Stimulated activated naive CD8-positive, alpha-beta T cell treated with anti-CD3 and anti-CD28 coated beads, Interleukin-15, amount 100 ng/mL, for 72 hours (primary cell): ENCODE measurements at regions not wholly inside any gene's neighbourhood (a gene's known extent, or its start where the extent isn't known, plus 50 kb on each side); places are given as distances from the start of the nearest gene placed in this dataset.

Experiments used
- ATAC-seq: fragments of 150-1000 bp; cut with Tn5 transposase; 2 replicates; pipeline ENCODE4 v1.10.0; 2021; ENCODE audit warnings: mild to moderate bottlenecking, moderate library complexity
- DNase-seq, 2 donors: peaks; one replicate each; pipeline ENCODE4 v3.0.0; 2021 to 2022
- H3K27ac Mint-ChIP-seq, 2 donors: one replicate each; pipeline ENCODE4 v1.8.0; 2022; ENCODE audit warnings: mild to moderate bottlenecking in 2 of 2, mixed read lengths in 2 of 2, moderate library complexity in 2 of 2
- H3K27me3 Mint-ChIP-seq: one replicate; pipeline ENCODE4 v1.8.0; 2022; ENCODE audit warnings: mixed read lengths
- H3K4me1 Mint-ChIP-seq: one replicate; pipeline ENCODE4 v1.8.0; 2022; ENCODE audit warnings: mild to moderate bottlenecking, mixed read lengths
- H3K4me3 Mint-ChIP-seq, 2 donors: one replicate each; pipeline ENCODE4 v1.8.0; 2022; ENCODE audit warnings: mild to moderate bottlenecking in 2 of 2, mixed read lengths in 2 of 2, moderate library complexity in 1 of 2
- H3K9me3 Mint-ChIP-seq, 2 donors: one replicate each; pipeline ENCODE4 v1.8.0; 2022; ENCODE audit warnings: mixed read lengths in 2 of 2

DNA sequence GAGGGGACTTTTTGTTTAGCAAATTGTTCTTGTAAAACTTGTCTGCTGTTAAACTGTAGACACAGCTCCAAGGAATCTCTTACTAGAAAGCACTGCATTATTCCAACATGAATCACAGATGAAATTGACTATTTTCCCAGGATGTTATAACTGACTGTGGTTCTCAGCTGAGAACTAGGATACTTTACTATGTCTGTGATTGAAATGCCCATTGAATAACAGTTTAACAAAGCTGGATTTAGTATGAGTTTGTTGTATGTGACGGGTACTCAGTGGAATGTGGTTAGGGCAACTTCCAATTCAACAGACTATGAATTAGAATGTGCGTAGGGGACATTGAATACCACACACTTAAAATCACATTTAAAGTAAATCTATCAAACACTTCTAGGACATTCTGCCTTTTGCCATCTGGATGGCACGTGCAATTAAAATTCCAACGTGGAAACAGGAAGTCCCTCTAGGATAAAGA lies 193.4 kb upstream of the PREP start:
- H3K27ac Mint-ChIP-seq: no peak overlapping the region
- H3K4me3 Mint-ChIP-seq: no peak overlapping the region
- H3K27me3 Mint-ChIP-seq: peaks cover 8% of the 10 kb centered on the region
- H3K4me1 Mint-ChIP-seq: peaks cover 18% of the 10 kb centered on the region
- no peak for ATAC-seq
- H3K9me3 Mint-ChIP-seq: peaks cover 0 to 5% of the 10 kb centered on the region in 2 donors
- DNase-seq: no peak

- DNase-seq (no peak), ATAC-seq (no peak)
- Mint-ChIP-seq H3K27me3 (peaks cover 8% of the 10 kb centered on the region), H3K27ac (no peak overlapping the region), H3K4me3 (no peak overlapping the region), H3K4me1 (peaks cover 20% of the 10 kb centered on the region), H3K9me3 (peaks cover 0 to 5% of the 10 kb centered on the region in 2 donors)
Measured at GRCh38 chr6:105595829-105596228, 192.9 kb upstream of the PREP start.

DNA sequence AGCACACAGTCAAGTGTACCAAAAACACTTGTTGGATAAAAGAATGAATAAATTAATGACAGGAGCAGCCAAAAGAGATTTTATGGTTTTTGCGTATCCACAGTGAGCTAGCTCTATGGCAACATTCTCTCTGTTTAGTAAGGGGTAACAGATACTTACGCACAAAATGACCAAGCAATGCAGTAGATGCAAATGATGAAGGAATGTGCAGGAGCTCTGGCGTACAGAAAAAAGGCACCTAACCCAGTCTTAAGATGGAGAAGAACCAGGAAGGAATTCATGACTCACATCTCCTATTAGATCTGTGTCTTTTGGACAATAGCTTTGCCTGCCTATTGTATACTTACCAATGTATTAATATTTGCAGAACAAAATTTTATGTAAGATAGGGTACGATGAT lies 191.9 kb upstream of the PREP start:
- Mint-ChIP-seq H3K4me3 (no peak overlapping the region), H3K9me3 (peaks cover 0 to 5% of the 10 kb centered on the region in 2 donors), H3K27me3 (peaks cover 8% of the 10 kb centered on the region), H3K27ac (no peak overlapping the region), H3K4me1 (peaks cover 21% of the 10 kb centered on the region)
- no peak for ATAC-seq
- no peak for DNase-seq

- no peak overlapping the region for H3K27ac Mint-ChIP-seq
- no peak for DNase-seq
- peaks cover 0 to 5% of the 10 kb centered on the region in 2 donors for H3K9me3 Mint-ChIP-seq
- peaks cover 16% of the 10 kb centered on the region for H3K27me3 Mint-ChIP-seq
- H3K4me3 Mint-ChIP-seq: no peak overlapping the region
- no peak for ATAC-seq
- H3K4me1 Mint-ChIP-seq: peaks cover 23% of the 10 kb centered on the region
Measured at GRCh38 chr6:105593805-105594671, 191.2 kb upstream of the PREP start.

- DNase-seq (no peak), ATAC-seq (no peak)
- no peak overlapping the region for H3K4me3 Mint-ChIP-seq
- peaks cover 31% of the 10 kb centered on the region for H3K4me1 Mint-ChIP-seq
- H3K27me3 Mint-ChIP-seq: peaks cover 17% of the 10 kb centered on the region
- no peak overlapping the region for H3K27ac Mint-ChIP-seq
- H3K9me3 Mint-ChIP-seq: peaks cover 0 to under 1% of the 10 kb centered on the region in 2 donors
Measured at GRCh38 chr6:105593056-105593690, 190.3 kb upstream of the PREP start.

- Mint-ChIP-seq H3K9me3 (no peaks in the 10 kb centered on the region), H3K27ac (peak overlapping the region; percentile 16 to 21), H3K4me3 (no peak overlapping the region), H3K27me3 (peaks cover 18% of the 10 kb centered on the region), H3K4me1 (peaks cover 40% of the 10 kb centered on the region)
- ATAC-seq: no peak
- no peak for DNase-seq
Measured at GRCh38 chr6:105592329-105592728, 189.4 kb upstream of the PREP start.

DNA sequence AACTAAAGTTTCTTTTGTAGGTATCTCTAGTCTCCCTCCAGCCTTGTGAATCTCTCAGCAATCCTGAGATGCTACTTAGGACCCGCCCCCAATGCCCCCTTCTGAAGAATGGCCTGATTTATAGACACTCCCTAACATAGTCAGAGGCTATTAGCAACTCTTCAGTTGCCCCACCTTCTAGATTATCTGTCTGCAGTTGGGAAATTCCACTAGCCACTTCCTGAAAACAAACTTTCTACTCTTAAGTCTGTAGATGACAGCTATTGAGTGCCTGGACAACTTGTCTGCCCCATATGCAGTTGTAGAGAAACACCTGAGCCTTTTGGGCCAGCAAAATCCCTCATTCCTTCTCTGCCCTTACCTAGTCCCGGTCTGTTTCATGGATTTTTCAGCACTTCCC lies 188.2 kb upstream of the PREP start:
- peaks cover 45% of the 10 kb centered on the region for H3K4me1 Mint-ChIP-seq
- DNase-seq (peak; percentile 16 to 28), ATAC-seq (peak; percentile 95)
- peak overlapping the region; percentile 39 to 60 for H3K4me3 Mint-ChIP-seq
- peak overlapping the region; percentile 9 to 90 for H3K27ac Mint-ChIP-seq
- no peaks in the 10 kb centered on the region for H3K9me3 Mint-ChIP-seq
- H3K27me3 Mint-ChIP-seq: peaks cover 21% of the 10 kb centered on the region

DNA sequence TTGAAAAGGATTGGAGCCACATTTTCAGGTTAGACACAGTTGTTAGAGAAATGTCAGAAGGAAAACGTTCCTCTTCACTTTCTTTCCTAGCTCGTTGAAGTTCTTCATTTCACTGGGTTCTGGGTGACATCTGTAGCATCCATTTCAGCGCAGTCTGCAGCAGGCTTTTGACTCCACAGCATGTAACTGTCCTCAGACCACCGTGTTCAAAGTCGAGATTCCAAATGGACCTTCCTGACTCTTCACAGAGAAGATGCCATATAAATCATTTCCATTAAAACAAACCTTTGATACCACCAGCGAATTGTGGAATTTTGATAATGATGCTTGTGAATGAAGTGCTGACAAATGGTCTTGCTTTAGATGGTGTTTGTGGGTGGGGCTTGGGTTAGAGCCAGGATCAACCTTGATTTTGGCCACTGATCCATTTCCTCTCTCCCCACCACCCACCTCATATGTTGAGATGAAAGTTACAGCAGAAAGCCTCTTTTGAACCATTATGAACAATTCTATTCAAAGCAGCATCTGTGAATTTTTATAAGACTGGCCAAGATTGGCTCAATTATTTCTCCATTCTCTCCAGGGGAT lies 185.3 kb upstream of the PREP start:
- peak overlapping the region in 1 of 2 donors; percentile 16 for H3K27ac Mint-ChIP-seq
- H3K4me1 Mint-ChIP-seq: peaks cover 45% of the 10 kb centered on the region
- no peaks in the 10 kb centered on the region for H3K9me3 Mint-ChIP-seq
- ATAC-seq: no peak
- peak overlapping the region; percentile 60 to 75 for H3K4me3 Mint-ChIP-seq
- DNase-seq: no peak
- peaks cover 21% of the 10 kb centered on the region for H3K27me3 Mint-ChIP-seq

GRCh38 chr6:105587349-105588122 lies 184.7 kb upstream of the PREP start:
- Mint-ChIP-seq H3K4me3 (peak overlapping the region; percentile 60 to 75), H3K4me1 (peaks cover 42% of the 10 kb centered on the region), H3K27me3 (peaks cover 21% of the 10 kb centered on the region), H3K27ac (peak overlapping the region; percentile 4 to 93), H3K9me3 (no peaks in the 10 kb centered on the region)
- DNase-seq: no peak
- peak; percentile 52 for ATAC-seq

- no peak overlapping the region for H3K27ac Mint-ChIP-seq
- no peak overlapping the region for H3K4me3 Mint-ChIP-seq
- DNase-seq: no peak
- ATAC-seq: no peak
- peaks cover 12% of the 10 kb centered on the region for H3K4me1 Mint-ChIP-seq
- peaks cover 31% of the 10 kb centered on the region for H3K27me3 Mint-ChIP-seq
- no peaks in the 10 kb centered on the region for H3K9me3 Mint-ChIP-seq
Measured at GRCh38 chr6:105578179-105578707, 175.4 kb upstream of the PREP start.

DNA sequence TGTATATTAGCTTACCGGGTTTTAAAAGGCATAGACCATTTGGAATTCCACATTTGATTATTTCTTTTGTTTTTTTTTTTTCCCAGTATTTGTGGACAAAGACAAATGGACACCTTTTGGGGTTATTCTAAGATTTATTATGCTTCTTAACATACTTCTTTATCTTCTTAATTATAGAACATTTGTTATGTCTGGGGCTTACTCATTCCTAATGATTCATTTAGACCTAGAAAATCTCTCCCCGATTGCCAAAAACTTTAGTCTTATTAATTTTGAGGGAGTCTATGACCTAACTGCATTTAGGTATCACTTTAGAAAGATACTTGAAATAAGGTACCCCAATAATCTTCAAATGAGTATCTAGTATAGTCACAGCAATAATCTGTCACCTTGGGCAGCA lies 170.7 kb upstream of the PREP start:
- peaks cover 40% of the 10 kb centered on the region for H3K27me3 Mint-ChIP-seq
- peaks cover 5% of the 10 kb centered on the region for H3K4me1 Mint-ChIP-seq
- ATAC-seq: no peak
- H3K27ac Mint-ChIP-seq: no peak overlapping the region
- H3K4me3 Mint-ChIP-seq: no peak overlapping the region
- no peak for DNase-seq
- H3K9me3 Mint-ChIP-seq: no peaks in the 10 kb centered on the region

- no peak for DNase-seq
- no peaks in the 10 kb centered on the region for H3K9me3 Mint-ChIP-seq
- H3K4me1 Mint-ChIP-seq: peaks cover under 1% of the 10 kb centered on the region
- H3K27ac Mint-ChIP-seq: no peak overlapping the region
- no peak for ATAC-seq
- peaks cover 40% of the 10 kb centered on the region for H3K27me3 Mint-ChIP-seq
- no peak overlapping the region for H3K4me3 Mint-ChIP-seq
Measured at GRCh38 chr6:105573138-105573537, 170.3 kb upstream of the PREP start.

DNA sequence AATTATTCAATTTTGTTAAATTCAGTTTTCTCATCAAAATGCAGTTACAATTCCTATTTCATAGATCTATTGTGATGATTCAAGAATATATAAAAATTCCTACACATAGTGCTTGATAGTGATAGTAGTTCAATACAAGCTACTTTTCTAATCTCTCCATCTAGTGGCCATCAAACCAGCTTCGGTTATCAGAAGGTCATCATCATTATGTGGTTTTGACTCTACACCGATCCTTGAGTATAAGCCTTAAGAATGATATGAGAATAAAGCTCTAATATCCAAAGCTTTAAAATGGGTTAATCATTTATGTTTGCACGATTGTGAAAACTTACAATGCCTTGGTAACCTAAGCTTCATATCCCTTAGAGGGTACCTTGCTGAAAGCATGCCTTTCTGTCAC lies 167.5 kb upstream of the PREP start:
- ATAC-seq (no peak), DNase-seq (no peak)
- H3K27me3 Mint-ChIP-seq: peaks cover 23% of the 10 kb centered on the region

DNA sequence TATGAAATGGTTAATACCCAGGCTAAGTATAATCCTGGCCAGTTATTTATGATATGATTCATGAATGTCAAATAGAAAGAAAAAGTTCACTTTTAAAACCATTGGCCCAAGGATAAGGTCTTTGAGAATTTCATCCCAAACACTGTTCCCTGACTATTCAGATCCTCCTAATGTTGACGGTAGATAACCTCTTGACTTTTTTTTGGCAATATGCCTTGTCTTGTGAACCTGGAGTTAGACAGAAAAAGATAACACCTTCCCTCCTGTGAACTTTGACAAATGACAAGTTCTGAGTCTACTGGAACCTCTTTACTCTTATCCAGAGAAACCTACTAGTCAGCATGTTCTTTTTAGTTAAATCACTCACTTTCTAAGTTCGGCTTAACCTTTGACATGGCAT lies 166.8 kb upstream of the PREP start:
- Mint-ChIP-seq H3K4me1 (peaks cover 9% of the 10 kb centered on the region), H3K4me3 (no peak overlapping the region), H3K27me3 (peaks cover 23% of the 10 kb centered on the region), H3K27ac (no peak overlapping the region), H3K9me3 (no peaks in the 10 kb centered on the region)
- no peak for ATAC-seq
- DNase-seq: no peak

More for the DNA sequence above, 167.5 kb upstream of the PREP start:
- Mint-ChIP-seq H3K4me1 (peaks cover 9% of the 10 kb centered on the region), H3K4me3 (no peak overlapping the region), H3K27ac (no peak overlapping the region), H3K9me3 (no peaks in the 10 kb centered on the region)

- ATAC-seq (no peak), DNase-seq (no peak)
- Mint-ChIP-seq H3K9me3 (no peaks in the 10 kb centered on the region), H3K27ac (no peak overlapping the region), H3K27me3 (peaks cover 23% of the 10 kb centered on the region), H3K4me1 (peaks cover 9% of the 10 kb centered on the region), H3K4me3 (no peak overlapping the region)
Measured at GRCh38 chr6:105568751-105569150, 165.9 kb upstream of the PREP start.
